DMS 273 (cell line): ENCODE measurements at regions not wholly inside any gene's neighbourhood (a gene's known extent, or its start where the extent isn't known, plus 50 kb on each side); places are given as distances from the start of the nearest gene placed in this dataset.

Experiments
- DNase-seq: peaks from one replicate; lab custom pipeline; 2025; ENCODE audit not compliant: unreplicated experiment; lab: John Stamatoyannopoulos, UW

DNA sequence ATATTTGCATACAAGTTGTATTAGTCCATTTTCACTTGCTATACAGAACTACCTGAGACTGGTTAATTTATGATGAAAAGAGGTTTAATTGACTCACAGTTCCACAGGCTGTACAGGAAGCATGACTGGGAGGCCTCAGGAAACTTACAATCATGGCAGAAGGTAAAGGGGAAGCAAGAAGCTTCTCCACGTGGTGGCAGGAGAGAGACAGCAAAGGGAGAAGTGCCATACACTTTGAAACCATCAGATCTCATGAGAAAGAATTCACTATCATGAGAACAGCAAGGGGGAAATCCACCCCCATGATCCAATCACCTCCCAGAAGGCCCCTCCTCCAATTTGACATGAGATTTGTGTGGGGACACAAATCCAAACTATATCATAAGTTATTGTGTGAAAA lies 506.7 kb upstream of the DPH6 start:
- peak; percentile 2 for DNase-seq

DNA sequence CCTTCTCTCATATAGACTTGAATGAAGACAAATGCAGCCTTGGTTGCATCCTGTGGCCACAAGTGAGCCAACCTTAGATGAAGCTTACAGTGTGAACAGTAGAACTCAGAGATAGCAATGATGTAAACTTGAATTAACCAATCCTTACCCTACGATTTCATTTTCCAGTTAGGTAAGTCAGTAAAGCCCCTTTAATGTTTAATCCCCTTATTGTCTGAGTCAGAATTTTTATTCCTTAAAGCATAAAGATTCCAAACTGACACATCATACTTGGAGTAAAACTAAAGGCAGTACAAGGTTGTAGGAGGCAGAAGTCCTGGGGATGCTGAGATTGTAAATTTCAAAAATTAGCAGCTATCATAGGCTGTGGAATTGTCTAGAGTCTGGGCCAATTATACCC lies 507.8 kb upstream of the DPH6 start:
- no peak for DNase-seq

DNA sequence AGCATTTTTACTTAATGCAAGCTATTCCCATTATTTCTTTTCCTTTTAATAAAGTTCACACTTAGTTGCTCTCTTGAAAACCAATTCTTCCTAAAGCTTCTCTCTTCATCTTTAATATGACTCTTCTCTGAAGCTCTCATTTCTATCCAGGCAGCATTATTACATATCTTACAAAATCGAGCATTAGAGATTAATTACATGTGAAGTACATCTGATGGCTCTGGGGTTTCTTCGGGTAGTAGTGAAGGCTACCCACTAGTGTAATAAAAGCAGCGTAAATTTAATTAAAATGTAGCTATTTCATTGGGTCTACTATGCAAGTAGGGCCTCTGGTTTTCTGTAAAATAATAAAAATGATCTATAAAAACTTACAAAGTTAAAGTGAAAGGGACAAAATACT lies 513.6 kb upstream of the DPH6 start:
- no peak for DNase-seq

DNA sequence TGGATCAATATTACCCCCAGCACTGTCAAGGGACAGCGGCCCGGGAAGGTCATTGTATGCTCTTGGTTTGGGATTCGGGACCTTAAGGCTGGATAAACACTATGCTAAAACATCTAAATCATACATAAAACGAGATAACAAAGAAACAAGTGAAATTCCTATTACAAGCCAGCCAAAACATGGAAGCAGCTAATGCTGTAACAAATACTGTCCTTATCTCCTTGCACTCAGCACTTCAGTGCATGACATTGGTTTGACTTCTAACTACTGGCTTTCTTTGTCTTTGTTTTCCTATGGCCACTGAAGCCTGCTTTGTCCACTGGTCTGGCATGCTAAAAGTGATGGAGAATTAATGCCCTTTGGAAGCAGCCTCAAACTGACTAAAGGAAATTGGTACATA lies 516.4 kb upstream of the DPH6 start:
- no peak for DNase-seq

DNA sequence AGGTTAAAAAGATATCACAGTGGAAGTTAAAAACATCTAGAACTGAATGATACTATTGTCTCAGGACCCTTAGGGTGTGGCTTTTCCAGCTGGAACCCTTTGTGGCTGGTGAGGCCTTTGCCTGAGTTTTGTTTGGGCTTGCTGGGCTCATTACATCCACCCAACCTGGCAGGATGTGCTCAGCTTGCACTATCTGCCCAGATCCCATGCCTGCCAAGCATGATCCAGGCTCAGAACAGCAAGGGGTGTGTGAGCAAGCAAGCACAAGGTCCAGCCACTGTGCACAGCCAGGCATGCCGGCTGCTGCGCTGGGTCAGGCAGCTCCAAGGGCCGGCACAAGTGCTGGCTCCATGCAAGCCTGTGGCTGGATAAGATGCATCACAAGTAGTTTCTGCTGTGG lies 512.7 kb upstream of the CDIN1 start:
- DNase-seq, result no peak

DNA sequence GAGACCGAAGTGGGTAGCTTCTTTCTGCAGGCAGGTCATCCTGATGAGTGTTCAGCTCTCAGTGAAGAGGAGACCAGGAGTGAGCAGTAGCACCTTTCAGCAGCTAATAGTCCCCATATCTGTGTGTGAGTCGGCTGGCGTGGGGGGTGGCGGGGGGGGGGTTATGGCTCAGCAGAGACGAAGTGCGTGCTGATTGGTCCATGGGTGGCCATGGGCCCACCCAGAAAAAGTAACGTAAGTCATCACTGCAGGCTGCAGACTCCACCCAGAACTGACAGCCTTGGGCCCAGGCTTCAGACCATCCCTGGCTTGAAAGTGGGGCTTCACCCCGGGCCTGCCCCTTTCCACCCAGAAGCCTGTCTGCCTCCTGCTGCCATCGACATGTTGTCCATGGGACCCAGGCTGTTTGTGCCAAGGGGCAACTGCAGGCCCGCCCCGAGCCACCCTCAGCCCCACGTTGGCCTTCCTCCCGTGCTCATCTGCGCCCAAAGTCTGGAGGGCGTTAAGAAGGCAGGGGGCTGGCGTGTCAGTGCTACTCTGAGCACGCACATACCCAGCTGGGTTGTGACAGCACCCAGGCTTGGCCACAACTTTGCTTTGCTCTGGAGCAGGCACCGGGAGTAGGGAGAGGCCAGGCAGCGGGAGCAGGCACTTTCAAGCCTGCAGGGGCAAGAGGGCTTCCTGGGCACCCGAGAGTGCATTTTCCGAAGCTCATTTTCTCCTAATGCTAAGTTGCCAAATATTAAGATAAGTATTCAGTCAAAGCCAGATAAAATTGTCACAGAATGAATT lies 511.7 kb upstream of the CDIN1 start:
- no peak for DNase-seq

DNA sequence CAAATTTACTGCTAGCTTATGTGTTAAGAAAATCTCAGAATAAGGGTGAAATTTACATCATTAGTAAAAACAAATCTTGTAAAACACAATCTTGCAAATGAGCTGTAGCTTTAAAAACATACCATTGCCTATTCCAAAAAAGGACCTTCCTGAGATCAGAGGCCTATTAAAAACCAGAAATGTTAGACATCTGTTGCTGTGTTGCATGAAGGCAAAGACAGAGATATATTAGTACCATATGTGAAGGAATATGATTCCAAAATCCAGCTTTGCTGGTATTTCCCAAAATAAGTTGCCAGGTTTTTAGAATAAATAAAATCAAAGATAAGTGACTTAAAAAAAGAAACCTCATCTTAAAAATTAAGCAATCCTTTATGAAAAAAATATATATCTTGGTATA lies 504.1 kb upstream of the CDIN1 start:
- peak; percentile 17 for DNase-seq

DNA sequence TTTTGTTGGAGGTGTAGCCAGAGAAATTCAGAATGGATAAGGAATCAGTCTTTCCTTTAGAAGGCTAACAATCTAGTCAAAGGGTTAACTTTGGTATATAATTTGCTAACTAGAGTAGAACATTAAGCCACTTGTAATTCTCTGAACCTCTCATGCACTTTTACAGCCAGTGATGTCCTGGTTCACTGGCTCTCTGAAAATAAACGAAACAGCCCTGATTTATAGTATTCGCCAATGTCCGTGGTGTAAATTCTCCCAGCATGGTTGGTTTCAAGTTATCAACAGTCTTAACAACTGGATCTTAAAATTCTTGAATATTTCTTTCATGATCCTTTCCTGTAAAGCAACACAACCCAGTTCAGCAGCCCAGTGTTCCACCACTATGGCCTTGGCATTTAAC lies 500.4 kb upstream of the CDIN1 start:
- DNase-seq, result no peak

DNA sequence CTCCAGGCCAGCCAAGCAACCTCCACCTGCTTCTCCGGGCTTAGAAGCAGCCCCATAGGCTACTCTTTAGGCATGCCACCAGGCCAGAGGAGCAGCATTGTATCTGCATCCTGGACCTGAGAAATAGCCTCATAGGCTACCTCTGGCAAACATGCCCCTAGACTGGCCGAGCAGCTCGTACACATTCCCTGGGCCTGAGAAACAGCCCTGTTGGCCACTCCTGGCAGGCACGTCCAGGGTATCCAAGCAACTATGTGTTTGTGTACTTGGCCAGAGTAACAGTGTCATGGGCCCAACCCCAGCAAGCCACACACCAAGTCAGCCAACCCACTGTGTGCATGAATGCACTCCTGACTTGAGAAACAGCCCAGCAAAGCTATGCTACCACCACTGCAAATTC lies 498.7 kb upstream of the CDIN1 start:
- no peak for DNase-seq

DNA sequence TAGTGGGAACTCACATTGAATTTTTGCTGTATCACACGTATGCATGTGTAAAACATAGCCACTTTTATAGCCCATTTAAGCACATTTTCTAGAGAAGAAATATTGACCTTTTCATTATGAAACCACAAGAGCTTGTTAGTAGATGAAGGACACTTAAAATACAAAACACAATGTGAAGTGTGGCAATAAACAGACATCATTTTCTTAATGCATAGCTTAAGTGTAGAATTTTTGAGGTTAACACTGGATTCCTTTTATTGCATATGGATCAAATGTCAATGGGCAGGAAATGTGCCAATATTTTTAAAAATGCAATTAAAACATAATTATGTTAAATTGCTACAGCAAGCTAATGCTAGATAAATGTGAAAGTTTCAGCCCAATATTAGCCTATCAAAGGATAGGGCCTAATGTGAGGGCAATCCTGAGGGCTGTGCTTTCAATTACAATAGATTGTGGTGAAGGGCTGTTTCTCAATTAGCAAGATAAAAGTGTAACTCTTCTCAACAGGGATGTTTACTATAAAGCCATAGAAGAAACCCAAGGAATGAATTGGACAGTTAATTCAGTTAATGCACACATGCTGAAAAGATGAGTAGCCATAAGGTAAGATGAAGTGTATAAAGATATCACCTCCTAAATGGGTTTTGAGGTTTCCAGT lies 489.0 kb upstream of the CDIN1 start:
- no peak for DNase-seq

DNA sequence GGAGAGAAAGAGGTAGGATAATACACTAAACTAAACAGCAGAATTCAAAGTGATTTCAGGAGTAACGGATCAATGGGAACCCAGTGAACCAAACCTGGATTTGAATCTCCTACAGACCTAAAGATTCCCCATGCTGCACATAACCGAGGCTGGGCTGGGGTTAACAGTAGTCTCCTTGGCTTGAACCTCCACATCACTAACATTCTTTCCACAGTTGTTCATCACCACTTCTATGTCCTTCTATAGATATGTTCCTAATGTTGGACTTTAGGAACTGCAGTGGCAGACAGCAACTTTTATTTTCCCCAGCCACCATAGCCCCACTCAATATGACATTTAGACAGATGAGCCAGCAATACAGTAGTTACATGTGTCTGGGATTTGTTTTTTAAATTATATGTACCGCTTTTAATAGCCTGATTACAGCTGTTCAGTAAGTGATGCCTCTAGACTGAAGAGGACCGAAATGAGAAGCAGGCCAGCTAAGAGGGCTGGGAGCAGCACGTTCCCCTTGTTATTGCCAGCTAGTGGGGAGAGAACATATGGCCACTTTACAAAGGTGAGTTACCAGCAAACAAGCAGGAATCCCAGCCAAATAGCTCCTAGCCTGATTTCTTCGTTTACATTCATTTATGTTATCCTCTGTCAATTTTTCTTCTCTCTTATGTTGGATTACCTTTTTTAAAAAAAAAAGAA lies 472.6 kb upstream of the CDIN1 start:
- DNase-seq, result peak; percentile 77

DNA sequence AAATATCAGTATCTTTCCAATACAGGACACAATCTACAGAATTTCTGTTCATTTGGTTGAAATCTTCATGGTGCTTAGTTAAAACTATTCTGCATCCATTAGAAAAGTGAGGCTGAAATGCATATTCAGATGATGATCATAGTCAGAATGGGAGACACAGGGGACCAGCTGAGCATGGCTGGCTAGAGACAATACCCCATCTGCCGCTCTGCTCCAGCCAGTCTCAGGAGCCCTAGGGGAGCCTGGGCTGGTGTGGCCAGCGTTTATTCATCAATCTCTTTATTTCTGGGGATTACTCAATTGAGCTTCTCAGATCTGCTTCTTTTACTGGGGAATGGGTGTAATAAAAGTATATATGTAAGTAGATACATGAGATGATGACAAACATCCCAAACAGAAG lies 470.9 kb upstream of the CDIN1 start:
- DNase-seq, result peak; percentile 36

DNA sequence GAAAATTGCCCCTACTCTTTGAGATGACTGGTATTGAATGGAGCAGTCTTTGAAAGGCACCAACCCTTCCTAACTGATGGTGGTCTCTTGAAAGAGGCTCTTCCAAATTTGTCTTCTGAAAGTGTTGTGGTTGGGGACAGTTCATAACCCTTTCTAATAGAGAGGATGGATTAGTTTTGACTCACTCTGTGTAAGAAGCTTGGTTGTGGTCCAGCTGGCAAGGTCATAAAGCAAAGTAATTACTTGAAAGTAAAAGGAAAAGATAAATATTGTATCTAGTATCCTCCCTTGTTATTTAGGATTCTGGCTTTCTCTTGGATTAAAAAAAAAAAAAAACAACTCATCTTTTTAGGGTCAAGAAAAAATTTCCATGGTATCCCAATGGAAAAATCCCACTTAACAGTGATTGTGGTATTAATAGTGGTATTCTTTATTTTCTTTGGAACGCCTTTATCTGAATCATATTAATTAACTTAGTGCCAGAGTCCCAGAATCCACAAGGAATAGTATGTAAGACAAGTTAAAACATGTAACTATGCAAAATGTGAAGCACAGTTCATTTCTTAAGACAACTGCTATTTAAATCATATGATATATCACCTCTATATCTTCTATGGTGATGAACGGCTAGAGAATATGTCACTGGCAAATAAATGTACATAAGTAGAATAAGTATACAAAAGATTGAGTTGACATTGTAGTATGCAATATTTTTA lies 469.3 kb upstream of the CDIN1 start:
- DNase-seq, result peak; percentile 2

DNA sequence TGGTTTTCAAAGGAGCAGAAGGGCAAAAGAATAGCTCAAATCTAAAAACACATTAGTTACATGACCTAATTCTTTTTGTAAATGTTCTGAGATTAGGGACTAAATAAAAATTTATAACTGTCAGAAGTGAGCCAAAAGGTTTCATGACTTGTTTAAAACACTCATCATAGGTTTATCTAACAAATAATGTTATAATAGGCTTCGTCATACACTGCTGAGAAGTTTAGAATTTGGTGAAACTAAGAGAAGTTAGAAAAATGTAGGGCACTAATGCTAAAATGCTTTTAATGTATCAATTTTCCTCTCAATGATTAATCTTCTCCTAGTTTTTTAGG lies 468.8 kb upstream of the CDIN1 start:
- DNase-seq, result no peak

DNA sequence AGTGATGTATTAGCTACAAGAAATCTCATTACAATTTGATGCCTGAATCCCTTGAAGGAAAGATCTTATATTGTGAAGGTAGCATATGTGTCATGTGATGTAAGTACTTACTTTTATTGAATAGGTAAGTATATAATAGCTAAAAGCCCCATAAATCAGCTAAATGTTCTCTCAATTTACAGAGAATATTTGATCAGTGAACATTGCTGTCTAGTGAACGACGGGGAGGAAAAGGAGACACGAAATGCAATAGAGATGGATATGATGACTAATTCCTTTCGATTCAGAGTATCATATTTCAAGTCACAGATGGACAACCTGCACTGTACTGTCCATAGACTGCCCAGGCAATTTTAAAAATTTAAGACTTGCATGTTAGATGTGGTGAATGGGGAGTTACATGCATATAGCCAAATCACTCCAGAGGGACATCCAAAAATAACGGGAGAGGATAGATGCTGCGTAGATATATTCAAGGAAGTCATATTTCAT lies 462.1 kb upstream of the CDIN1 start:
- peak; percentile 7 for DNase-seq

DNA sequence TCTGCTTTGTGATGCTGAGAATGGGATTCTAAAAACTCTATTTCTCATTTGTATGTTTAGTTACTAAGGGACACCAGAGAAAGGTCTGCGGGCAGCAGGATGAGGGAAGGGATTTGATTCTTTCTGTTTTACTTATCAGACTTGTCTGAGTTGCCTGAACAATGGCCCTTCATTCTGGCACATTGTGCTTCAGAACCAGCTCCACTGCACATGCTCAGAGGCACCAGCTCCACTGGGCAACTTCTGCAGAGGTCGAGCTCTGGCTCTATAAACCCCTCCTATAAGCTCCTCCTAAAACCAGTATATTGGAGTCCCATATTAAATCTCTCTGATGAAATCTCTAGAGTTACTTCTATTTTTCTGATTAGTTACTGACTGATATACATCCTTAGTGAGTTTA lies 453.2 kb upstream of the CDIN1 start:
- no peak for DNase-seq

DNA sequence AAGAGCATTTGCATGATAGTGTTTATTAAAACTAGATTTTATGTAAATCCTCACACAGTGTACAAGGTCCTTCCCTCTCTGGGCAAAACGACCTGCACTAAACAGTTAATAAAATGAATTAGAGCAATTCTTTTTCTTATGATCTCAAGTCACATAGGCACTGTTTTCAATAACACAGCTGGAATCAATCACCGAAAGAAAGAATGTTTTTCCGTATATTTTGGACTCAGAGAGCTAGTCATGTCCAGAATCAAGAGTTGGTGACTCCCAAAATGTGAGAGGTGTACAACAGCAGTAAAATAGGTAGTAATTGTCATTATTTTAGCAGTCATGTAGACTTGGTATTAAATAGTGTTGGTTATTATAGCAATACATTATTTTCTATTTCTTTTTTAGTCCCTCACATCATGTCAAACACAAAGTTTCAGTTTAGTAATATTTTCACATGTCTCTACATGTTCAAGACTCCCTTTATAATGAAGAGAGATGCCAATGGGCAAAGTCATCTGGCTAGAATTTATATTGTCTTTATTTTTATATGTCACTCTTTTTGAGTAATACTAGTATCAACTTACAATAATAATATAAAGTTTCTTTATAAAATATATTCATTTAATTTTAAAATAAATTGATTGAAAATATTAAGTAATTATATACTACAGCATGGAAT lies 448.6 kb upstream of the CDIN1 start:
- DNase-seq, result no peak

DNA sequence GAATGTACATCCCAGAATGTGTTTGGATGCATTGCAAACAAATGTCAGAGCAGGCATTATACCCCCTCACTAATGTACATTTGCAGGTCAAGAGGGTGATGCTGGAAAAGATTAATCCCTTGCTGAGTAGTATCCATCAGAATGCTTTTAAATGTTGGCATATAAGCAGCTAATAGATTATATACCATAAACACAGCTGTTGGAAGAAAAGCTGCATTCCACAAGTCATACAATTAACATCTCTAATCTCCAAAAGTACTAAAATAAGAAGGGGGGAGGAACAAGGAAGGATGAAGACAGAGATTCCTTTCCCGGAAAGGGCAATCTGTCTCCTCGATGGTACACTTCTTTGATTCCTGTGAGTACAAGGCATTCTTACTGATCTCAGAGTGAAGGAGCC lies 445.7 kb upstream of the CDIN1 start:
- DNase-seq, result no peak

DNA sequence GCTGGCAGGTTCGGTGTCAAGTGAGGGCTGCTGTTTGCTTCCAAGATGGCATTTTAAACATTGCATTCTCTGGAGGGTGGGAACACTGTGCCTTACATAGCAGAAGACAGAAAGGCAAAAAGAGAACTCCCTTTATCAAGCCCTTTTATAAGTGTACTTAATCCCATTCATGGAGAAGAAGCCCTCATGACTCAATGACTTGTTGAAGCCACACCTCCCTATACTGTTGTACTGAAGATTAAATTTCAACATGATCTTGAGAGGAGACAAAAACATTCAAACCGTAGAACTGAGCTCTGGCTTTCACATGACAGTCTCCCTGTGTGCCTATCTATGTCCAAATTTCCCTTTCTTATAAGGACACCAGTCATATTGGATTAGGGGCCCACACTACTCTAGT lies 443.4 kb upstream of the CDIN1 start:
- DNase-seq, result no peak

DNA sequence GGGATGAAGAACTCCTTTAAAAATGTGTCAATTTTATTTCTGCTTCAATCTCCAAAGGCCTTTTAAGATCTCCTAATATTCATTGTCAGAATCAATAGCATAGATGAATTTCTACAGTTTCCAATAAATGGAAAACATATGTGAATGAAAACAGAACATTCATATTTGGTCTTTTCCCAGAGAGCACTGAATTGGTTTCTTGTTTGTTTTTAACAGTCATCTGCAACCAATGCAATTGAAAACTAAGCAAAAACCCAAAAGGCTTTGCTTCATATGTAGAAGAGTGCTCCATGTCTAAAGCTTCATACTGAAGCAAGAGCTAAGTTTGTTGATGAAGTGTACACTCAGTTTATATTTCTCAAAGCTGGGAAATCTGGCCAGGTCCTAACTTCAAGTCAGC lies 426.5 kb upstream of the CDIN1 start:
- no peak for DNase-seq

DNA sequence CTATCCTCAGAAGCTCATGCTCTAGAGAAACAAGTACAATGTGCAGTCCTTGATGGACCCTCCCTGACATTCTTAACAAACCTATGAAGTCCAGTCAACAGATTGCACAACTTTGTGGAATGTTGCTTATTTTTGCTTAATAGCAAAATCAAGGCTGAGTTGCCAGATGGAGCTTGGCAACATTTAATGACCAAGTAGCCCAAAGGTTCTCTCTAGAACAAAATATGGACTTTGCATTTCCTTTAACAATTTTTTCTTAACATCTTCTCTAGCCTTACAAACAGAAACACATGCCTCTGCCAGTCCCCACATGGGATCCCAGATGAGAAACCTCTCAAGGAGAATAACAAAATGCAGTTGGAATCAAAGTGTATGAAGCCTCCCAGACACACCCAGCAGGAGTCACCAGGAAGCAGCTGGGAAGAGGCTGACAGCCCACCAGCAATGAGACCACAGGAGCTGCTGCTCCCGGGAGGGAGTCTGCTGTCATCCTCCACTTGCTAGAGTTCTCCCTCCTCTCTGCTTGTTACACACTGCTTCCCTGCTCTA lies 422.5 kb upstream of the CDIN1 start:
- DNase-seq, result no peak
